ENCODE measurements at regions not wholly inside any gene's neighbourhood (a gene's known extent, or its start where the extent isn't known, plus 50 kb on each side); places are given as distances from the start of the nearest gene placed in this dataset.
"Not testable (repeated sequence)": the region's sequence is repeated elsewhere in the genome, so short reads cannot be mapped to it uniquely, and the experiment has no call there.

GRCh38 chr4:27894951-27895350 is 1034.3 kb downstream of the STIM2 start:
- DNase-seq: no peak

DNA sequence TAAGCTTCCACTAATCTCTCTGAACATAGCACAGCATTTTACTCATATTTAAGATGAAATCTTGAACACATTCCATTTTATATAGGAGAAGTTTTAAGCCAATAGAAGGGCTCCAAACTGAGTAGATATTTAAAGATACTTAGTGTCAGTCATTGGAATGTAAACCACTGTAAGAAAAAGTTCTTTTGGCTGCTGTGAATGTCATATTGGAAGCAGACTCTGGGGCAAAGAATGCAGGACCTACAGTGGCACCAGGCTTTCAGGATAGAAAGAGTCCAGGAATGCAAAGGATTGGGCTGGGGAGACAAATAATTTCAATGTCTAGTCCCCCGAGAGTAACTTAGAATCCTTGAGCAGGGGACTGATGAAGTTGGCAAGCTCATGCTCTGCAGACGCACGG is 1047.7 kb downstream of the STIM2 start:
- no peak for DNase-seq

- no peak for DNase-seq
These were observed 1049.6 kb downstream of the STIM2 start for GRCh38 chr4:27910227-27910626.

- no peak for DNase-seq
These were observed 1050.4 kb downstream of the STIM2 start for GRCh38 chr4:27911047-27911446.

GRCh38 chr4:27913738-27914137 is 1053.1 kb downstream of the STIM2 start:
- DNase-seq: no peak

GRCh38 chr4:27915822-27916221 is 1055.2 kb downstream of the STIM2 start:
- DNase-seq: no peak

- DNase-seq: no peak
These were observed 1056.0 kb downstream of the STIM2 start for GRCh38 chr4:27916452-27917184.

GRCh38 chr4:27917381-27917780 is 1056.7 kb downstream of the STIM2 start:
- no peak for DNase-seq

GRCh38 chr4:27921231-27921630 is 1060.6 kb downstream of the STIM2 start:
- no peak for DNase-seq

DNA sequence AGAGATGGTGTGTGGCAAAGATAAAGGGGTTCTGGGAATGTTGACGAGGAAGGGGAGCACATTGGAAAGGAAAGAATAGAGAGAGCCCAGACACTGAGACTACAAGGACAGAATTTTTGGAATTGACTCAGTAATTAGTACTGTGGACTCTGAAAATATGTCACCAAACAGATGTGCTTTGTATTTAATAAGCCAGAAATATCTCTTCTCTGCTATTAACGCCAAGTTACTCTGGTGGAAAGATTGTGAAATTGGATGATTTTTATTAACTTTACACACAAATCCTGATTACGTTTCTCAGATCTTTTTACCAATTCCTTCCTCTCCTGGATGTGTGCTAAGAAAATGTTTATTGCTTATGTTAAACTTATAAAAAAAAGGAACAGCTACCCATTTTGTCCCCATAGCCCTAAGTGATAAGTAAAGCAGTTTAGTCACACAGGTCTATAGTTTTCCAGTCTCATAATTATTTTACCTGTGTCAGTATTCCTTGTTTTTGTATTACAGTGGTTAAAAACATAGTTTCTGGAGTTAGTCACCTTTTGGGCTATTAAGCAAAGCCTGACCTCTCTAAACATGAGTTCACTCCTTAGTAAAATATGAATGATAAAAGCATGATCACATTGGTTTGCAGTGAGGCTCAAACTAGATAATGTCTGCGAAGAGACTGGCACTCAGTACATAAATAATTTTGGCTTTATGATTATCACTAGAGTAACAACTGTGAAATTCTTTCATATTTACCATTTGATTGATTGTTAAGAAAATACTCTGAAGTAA is 1068.3 kb downstream of the STIM2 start:
- no peak for DNase-seq

DNA sequence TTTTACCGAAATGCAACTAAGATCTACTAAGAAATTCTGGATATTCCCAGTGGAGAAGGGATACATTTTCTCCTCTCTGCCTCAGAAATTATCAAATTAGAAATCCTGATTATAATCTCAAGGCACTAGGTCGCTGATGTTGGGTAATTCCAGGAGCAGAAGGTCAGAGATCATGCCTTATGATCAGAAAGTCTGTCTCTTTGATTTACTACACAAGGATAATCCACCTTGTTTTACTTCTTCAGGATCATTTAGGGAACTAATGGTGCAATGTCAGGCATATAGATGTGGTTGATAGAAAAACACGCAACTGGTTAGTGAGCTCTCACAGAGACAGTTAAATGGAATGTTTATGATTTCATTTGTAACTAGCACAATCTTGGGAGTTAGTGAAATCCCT is 1069.7 kb downstream of the STIM2 start:
- no peak for DNase-seq

DNA sequence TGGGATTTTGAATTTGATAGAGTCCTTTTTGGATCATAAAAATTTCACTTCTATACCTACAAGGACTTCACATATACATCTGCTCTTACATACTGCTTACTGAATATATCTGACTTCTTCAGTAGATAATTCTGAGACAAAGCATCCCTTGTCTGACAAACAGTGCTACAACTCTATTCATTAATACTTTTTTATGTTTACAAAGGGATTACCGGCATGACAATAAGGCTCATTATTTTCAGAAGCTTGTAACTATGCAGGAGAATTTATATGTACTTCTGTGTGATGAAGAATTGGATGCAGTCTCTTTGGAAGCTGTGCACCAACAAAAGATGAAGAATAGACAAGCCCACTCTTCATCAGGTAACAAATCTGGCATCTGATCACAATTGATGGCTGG is 1070.3 kb downstream of the STIM2 start:
- no peak for DNase-seq

DNA sequence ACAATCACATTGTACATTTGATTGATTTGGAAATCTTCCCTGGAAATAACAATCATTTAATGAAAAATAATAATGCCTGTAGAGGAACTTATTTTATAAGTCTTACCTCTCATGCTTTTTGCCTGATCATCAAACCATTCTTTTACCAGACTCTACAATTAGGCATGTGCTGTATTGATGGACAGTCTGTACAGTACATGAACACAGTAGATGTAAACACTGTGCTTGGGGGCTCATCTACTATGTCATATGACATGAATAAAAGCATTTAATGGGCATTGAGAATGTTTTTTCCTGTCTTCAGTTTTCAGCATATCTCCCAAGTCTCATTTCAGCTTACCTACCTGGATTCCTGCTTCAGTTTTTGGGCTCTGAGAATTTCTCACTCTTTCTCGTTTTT is 1070.9 kb downstream of the STIM2 start:
- DNase-seq: no peak

- DNase-seq: no peak
These were observed 1074.2 kb downstream of the STIM2 start for GRCh38 chr4:27934871-27935270.

GRCh38 chr4:27946799-27947198 is 1086.2 kb downstream of the STIM2 start:
- DNase-seq: no peak

GRCh38 chr4:27947302-27947701 is 1086.7 kb downstream of the STIM2 start:
- DNase-seq: no peak

DNA sequence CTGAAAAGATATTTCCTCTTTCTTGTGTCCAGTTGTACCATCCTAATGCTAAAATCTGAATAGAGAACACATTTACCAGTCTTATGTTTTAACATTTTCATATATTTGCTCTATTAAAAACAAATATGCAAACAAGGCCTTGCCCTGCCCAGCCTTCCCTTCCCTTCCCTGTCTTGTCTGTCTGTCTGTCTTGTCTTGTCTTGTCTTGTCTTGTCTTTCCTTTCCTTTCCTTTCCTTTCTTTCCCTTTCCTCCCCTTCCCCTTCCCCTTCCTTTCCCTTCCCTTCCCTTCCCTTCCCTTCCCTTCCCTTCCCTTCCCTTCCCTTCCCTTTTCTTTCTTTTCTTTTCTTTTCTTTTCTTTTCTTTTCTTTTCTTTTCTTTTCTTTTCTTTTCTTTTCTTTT is 1103.5 kb downstream of the STIM2 start:
- no peak for DNase-seq

DNA sequence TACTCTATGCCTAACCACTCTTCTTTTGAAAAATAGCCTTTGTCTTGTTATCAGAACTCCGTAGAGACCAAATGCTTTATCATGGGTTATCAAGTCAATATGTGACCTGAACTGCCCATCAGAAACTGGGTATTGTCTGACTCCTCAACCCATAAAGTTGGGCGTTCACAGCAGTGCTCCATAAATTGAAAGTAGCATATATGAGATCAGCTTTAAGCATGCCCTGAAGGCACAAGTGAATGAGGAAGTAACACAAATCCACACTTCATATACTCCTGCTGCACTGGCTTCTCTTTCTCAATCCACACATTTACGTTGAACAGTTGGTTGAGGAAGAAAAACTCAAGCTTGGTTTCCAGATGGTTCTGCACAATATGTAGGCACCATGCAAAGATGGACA is 1106.0 kb downstream of the STIM2 start:
- no peak for DNase-seq

- DNase-seq: no peak
These were observed 1112.4 kb downstream of the STIM2 start for GRCh38 chr4:27973056-27973455.

GRCh38 chr4:27973700-27974099 is 1113.1 kb downstream of the STIM2 start:
- DNase-seq: no peak

DNA sequence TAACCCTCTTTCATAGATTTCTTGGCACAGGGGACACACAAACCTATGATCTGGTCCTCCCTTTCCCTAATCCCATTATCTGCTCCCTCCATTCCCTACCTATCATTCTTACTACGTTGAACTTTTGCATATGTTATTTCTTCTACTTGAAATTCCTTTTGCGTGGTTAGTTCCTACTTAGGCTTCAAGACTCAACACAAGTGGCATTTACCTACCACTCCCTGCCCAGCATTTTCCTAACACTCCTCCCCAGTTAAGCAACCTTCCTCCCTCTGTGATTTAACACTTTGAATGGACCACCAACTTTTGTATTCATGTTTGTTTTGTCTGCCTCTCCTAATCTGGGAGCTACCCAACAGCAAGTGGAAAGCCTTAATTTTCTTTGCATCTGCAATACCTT is 1113.7 kb downstream of the STIM2 start:
- DNase-seq: no peak

GRCh38 chr4:27974881-27975280 is 1114.2 kb downstream of the STIM2 start:
- not testable (repeated sequence) for DNase-seq

GRCh38 chr4:27978427-27979109 is 1117.9 kb downstream of the STIM2 start:
- not testable (repeated sequence) for DNase-seq

DNA sequence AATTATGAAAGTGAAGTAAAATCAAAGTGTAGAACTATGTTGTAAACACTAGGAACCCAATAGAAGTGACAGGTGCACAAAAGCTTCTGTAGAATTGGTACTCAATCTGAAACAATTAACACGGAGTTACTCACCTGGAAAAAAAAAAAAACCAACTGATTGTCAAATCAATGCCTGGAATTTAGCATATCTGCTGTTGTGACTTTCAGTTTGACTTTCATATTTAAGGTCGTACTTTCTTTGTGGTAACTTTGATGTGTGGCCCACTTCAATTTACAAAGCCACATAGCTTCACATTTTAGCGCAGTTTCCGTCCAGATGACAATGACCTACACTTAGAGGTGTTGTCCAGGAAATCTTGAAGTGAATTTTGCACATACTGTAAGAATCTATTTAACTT is 1124.9 kb downstream of the STIM2 start:
- no peak for DNase-seq
